ENCODE measurements at regions not wholly inside any gene's neighbourhood (a gene's known extent, or its start where the extent isn't known, plus 50 kb on each side); places are given as distances from the start of the nearest gene placed in this dataset.

DNA sequence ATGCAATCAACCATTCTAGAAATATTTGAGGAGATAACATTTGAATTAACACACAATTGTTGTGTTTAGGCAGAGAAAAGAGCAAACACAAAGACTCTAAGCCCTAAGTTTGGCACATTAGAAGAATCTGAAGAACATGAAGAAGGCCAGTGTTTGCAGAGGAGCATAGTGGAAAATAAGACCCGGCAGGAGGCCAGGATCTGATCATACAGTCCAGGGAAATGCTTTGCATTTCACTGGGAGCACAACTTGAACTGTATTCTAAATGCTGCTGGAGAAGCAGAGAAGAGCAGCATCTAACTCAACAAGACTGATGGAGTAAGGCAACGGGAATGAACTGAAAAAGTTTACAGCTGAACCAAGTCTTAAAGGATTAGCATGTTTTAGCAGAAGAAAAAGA, 463.4 kb downstream of the ZNF608 start:
- TF ChIP-seq, protein P1, sequence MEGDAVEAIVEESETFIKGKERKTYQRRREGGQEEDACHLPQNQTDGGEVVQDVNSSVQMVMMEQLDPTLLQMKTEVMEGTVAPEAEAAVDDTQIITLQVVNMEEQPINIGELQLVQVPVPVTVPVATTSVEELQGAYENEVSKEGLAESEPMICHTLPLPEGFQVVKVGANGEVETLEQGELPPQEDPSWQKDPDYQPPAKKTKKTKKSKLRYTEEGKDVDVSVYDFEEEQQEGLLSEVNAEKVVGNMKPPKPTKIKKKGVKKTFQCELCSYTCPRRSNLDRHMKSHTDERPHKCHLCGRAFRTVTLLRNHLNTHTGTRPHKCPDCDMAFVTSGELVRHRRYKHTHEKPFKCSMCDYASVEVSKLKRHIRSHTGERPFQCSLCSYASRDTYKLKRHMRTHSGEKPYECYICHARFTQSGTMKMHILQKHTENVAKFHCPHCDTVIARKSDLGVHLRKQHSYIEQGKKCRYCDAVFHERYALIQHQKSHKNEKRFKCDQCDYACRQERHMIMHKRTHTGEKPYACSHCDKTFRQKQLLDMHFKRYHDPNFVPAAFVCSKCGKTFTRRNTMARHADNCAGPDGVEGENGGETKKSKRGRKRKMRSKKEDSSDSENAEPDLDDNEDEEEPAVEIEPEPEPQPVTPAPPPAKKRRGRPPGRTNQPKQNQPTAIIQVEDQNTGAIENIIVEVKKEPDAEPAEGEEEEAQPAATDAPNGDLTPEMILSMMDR (IDR thresholded peaks at IDR 0.05 in 4 of 5, conservative IDR thresholded peaks at IDR 0.05 in 1 of 5) = no peak
- TF ChIP-seq POLR2A (IDR thresholded peaks at IDR 0.05) = no peak

All from gastrocnemius medialis (tissue), 4 donors.